Thyroid gland (tissue), 4 donors: ENCODE measurements at regions not wholly inside any gene's neighbourhood (a gene's known extent, or its start where the extent isn't known, plus 50 kb on each side); places are given as distances from the start of the nearest gene placed in this dataset.

ENCODE experiments used
- POLR2A ChIP-seq, 2 donors: fragments of 450-650 bp; IDR thresholded peaks; one replicate each; pipeline ENCODE4 v1.6.1; 2017; ENCODE audit warnings: antibody characterized with exemption in 2 of 2, mild to moderate bottlenecking in 2 of 2, moderate library complexity in 1 of 2
- TF ChIP-seq, protein P1 (sequence below), 6 experiments: fragments of 200-600 bp in 3 of 6; fragments of 450-650 bp in 3 of 6; sonication (generic) in 3 of 6; IDR thresholded peaks; one replicate each; pipeline ENCODE4 v1.5.1; 2016 to 2019; ENCODE audit warnings: antibody characterized with exemption in 6 of 6, mild to moderate bottlenecking in 2 of 6, inconsistent platforms in 1 of 6, moderate library complexity in 1 of 6

DNA sequence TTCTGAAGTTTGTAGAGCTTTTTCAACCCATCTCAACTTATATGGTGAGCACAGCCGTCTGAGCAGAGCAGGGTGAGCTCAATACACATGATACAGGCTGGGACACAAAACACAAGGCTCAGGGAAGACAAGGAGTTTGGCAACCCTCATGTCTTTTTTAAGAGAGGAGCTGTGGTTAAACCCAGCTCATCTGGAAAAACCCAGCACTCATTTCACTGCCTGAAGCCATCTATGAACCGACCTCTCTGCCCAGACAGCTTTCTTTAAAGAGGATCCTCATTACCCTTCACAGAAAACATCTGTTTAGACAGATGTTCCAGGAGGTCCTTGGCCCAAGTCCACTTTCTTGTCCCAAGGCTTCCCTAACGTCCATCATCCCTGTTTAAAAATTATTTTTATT is 170.0 kb upstream of the TSHZ3 start:
- TF ChIP-seq, protein P1, sequence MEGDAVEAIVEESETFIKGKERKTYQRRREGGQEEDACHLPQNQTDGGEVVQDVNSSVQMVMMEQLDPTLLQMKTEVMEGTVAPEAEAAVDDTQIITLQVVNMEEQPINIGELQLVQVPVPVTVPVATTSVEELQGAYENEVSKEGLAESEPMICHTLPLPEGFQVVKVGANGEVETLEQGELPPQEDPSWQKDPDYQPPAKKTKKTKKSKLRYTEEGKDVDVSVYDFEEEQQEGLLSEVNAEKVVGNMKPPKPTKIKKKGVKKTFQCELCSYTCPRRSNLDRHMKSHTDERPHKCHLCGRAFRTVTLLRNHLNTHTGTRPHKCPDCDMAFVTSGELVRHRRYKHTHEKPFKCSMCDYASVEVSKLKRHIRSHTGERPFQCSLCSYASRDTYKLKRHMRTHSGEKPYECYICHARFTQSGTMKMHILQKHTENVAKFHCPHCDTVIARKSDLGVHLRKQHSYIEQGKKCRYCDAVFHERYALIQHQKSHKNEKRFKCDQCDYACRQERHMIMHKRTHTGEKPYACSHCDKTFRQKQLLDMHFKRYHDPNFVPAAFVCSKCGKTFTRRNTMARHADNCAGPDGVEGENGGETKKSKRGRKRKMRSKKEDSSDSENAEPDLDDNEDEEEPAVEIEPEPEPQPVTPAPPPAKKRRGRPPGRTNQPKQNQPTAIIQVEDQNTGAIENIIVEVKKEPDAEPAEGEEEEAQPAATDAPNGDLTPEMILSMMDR (IDR thresholded peaks at IDR 0.05) = no peak
- no peak for TF ChIP-seq POLR2A (IDR thresholded peaks at IDR 0.05)
